ENCODE measurements at regions not wholly inside any gene's neighbourhood (a gene's known extent, or its start where the extent isn't known, plus 50 kb on each side); places are given as distances from the start of the nearest gene placed in this dataset.

DNA sequence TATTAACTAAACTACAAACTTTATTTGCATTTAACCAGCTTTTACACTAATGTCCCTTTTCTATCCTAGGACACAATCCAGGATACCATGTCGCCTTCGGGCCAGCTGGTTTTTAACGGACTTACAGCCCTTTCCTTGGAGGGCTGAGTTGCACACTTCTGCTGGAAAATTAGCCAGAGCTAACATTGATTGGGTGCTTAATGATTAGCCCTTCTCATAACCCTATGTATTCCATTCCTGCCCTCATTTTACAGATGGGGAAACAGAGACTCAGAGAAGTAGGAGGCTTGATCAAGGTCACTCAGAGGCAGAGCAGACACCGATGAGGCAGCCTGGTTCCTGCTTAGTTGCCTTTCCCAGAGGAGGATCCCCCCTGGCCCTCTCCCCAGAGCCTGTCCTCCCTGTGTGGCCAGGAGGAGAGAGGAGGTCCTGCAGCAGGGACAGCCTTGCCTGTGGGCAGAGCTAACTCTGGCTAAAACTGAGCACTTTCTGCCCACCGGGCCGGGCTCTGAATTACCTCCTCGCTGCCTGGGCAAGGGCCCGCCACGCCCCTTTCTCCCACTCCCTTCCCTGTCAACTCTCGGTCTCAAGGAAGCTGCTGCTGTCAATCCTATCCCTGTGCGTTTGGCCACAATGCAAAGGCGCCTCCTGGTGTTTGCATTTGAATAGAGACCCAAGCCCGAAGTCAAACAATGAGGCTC, 59.6 kb upstream of the PAX6 start:
- TF ChIP-seq, protein P1, sequence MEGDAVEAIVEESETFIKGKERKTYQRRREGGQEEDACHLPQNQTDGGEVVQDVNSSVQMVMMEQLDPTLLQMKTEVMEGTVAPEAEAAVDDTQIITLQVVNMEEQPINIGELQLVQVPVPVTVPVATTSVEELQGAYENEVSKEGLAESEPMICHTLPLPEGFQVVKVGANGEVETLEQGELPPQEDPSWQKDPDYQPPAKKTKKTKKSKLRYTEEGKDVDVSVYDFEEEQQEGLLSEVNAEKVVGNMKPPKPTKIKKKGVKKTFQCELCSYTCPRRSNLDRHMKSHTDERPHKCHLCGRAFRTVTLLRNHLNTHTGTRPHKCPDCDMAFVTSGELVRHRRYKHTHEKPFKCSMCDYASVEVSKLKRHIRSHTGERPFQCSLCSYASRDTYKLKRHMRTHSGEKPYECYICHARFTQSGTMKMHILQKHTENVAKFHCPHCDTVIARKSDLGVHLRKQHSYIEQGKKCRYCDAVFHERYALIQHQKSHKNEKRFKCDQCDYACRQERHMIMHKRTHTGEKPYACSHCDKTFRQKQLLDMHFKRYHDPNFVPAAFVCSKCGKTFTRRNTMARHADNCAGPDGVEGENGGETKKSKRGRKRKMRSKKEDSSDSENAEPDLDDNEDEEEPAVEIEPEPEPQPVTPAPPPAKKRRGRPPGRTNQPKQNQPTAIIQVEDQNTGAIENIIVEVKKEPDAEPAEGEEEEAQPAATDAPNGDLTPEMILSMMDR (IDR thresholded peaks at IDR 0.05; ENCODE audit: low read length): peak; percentile 61
- no peak for TF ChIP-seq EZH2 (IDR thresholded peaks at IDR 0.05; ENCODE audit: borderline replicate concordance, low read length)

All from OCI-LY1 (cell line).